ENCODE measurements at regions not wholly inside any gene's neighbourhood (a gene's known extent, or its start where the extent isn't known, plus 50 kb on each side); places are given as distances from the start of the nearest gene placed in this dataset.

GRCh38 chr13:74040200-74040599, 94.0 kb downstream of the KLF12 start:
- no peak for DNase-seq

GRCh38 chr13:74039667-74040066, 94.5 kb downstream of the KLF12 start:
- no peak for DNase-seq

- no peak for DNase-seq
Observed at GRCh38 chr13:74039154-74039553, 95.0 kb downstream of the KLF12 start.

- no peak for DNase-seq
Observed at GRCh38 chr13:74037762-74038161, 96.4 kb downstream of the KLF12 start.

- no peak for DNase-seq
Observed at GRCh38 chr13:74036373-74036772, 97.8 kb downstream of the KLF12 start.

GRCh38 chr13:74035896-74036295, 98.3 kb downstream of the KLF12 start:
- no peak for DNase-seq

GRCh38 chr13:74032325-74032724, 101.9 kb downstream of the KLF12 start:
- no peak for DNase-seq

GRCh38 chr13:74027161-74027779, 106.9 kb downstream of the KLF12 start:
- no peak for DNase-seq

GRCh38 chr13:74026753-74027152, 107.5 kb downstream of the KLF12 start:
- no peak for DNase-seq

GRCh38 chr13:74025369-74025768, 108.8 kb downstream of the KLF12 start:
- DNase-seq = no peak

GRCh38 chr13:74024856-74025255, 109.3 kb downstream of the KLF12 start:
- no peak for DNase-seq

- DNase-seq = no peak
Observed at GRCh38 chr13:74024314-74024713, 109.9 kb downstream of the KLF12 start.

GRCh38 chr13:74023484-74023883, 110.7 kb downstream of the KLF12 start:
- no peak for DNase-seq

GRCh38 chr13:74021505-74021904, 112.7 kb downstream of the KLF12 start:
- DNase-seq = no peak

GRCh38 chr13:74018062-74018431, 116.2 kb downstream of the KLF12 start:
- DNase-seq = no peak

- no peak for DNase-seq
Observed at GRCh38 chr13:74017301-74018061, 116.7 kb downstream of the KLF12 start.

GRCh38 chr13:74015137-74015536, 119.1 kb downstream of the KLF12 start:
- no peak for DNase-seq

- no peak for DNase-seq
Observed at GRCh38 chr13:74009100-74009668, 125.0 kb downstream of the KLF12 start.

GRCh38 chr13:74006666-74007065, 127.5 kb downstream of the KLF12 start:
- DNase-seq = no peak

- DNase-seq = no peak
Observed at GRCh38 chr13:74005320-74006157, 128.7 kb downstream of the KLF12 start.

- DNase-seq = no peak
Observed at GRCh38 chr13:74004109-74004508, 130.1 kb downstream of the KLF12 start.

- DNase-seq = no peak
Observed at GRCh38 chr13:74003374-74003773, 130.8 kb downstream of the KLF12 start.

- no peak for DNase-seq
Observed at GRCh38 chr13:74000876-74001275, 133.3 kb downstream of the KLF12 start.

GRCh38 chr13:73998631-73999030, 135.6 kb downstream of the KLF12 start:
- no peak for DNase-seq

All from NCI-H2029 treated with DMSO at 0.1 percent for 48 hours (cell line).